ENCODE measurements at regions not wholly inside any gene's neighbourhood (a gene's known extent, or its start where the extent isn't known, plus 50 kb on each side); places are given as distances from the start of the nearest gene placed in this dataset.

DNA sequence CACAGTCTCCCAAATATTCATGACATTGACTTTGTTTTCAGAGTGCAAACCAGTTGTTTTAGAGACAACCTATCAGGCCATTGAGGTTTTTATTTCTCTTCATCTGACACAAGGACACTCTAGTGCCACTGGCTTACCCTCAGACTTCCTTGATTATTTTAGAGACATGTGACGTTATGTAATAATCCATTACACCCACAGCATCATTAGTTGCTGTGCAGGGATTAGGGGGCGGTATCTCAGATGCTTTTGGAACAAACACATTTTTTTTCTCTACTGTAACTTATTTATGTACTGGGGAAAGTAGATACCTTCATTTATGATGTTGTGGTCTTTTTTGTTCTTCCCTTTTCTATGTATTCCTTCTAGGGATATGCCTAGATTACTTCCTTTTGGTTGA lies 2293.1 kb downstream of the PCDH7 start:
- no peaks in the 10 kb centered on the region for H3K27me3 ChIP-seq (replicated peaks; ENCODE audit: control insufficient read depth, insufficient read depth, low read length)
- TF ChIP-seq, protein P1, sequence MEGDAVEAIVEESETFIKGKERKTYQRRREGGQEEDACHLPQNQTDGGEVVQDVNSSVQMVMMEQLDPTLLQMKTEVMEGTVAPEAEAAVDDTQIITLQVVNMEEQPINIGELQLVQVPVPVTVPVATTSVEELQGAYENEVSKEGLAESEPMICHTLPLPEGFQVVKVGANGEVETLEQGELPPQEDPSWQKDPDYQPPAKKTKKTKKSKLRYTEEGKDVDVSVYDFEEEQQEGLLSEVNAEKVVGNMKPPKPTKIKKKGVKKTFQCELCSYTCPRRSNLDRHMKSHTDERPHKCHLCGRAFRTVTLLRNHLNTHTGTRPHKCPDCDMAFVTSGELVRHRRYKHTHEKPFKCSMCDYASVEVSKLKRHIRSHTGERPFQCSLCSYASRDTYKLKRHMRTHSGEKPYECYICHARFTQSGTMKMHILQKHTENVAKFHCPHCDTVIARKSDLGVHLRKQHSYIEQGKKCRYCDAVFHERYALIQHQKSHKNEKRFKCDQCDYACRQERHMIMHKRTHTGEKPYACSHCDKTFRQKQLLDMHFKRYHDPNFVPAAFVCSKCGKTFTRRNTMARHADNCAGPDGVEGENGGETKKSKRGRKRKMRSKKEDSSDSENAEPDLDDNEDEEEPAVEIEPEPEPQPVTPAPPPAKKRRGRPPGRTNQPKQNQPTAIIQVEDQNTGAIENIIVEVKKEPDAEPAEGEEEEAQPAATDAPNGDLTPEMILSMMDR (IDR thresholded peaks at IDR 0.05; ENCODE audit: insufficient read depth, low read length, poor library complexity, severe bottlenecking): no peak
- no peak overlapping the region for H3K4me3 ChIP-seq (replicated peaks; ENCODE audit: low read depth, low read length)
- H3K36me3 ChIP-seq (ENCODE audit: control insufficient read depth, insufficient read depth, low read length): no peaks in the 10 kb centered on the region
- DNase-seq (ENCODE audit: extremely low read depth, insufficient read length): no peak

DNA sequence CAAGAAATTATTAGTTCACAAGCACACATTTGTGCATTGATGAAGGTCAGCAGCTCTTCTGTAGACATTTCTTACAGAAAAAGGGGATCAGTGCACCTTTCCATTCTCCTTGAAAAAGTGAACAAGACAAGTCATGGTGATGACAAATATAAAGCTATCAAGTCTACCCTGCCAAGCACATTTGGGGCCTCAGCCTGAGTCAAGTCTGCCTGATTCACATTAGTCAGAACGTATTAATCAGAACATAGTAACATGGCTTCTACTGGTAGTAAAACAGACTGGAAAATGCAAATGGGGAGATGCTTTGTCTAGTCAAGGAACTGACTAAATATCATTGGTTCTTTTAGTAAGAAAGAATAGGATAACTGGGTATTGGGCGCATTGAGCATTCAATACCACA lies 2305.1 kb downstream of the PCDH7 start:
- no peak for DNase-seq (ENCODE audit: extremely low read depth, insufficient read length)
- Histone ChIP-seq H3K36me3 (ENCODE audit: control insufficient read depth, insufficient read depth, low read length) (no peaks in the 10 kb centered on the region), H3K4me3 (replicated peaks; ENCODE audit: low read depth, low read length) (no peak overlapping the region), H3K27me3 (replicated peaks; ENCODE audit: control insufficient read depth, insufficient read depth, low read length) (no peaks in the 10 kb centered on the region)
- TF ChIP-seq, protein P1 (IDR thresholded peaks at IDR 0.05; ENCODE audit: insufficient read depth, low read length, poor library complexity, severe bottlenecking): no peak

GRCh38 chr4:33029976-33030375 lies 2309.8 kb downstream of the PCDH7 start:
- no peak for DNase-seq (ENCODE audit: extremely low read depth, insufficient read length)
- no peaks in the 10 kb centered on the region for H3K27me3 ChIP-seq (replicated peaks; ENCODE audit: control insufficient read depth, insufficient read depth, low read length)
- H3K4me3 ChIP-seq (replicated peaks; ENCODE audit: low read depth, low read length): no peak overlapping the region
- no peaks in the 10 kb centered on the region for H3K36me3 ChIP-seq (ENCODE audit: control insufficient read depth, insufficient read depth, low read length)
- TF ChIP-seq, protein P1 (IDR thresholded peaks at IDR 0.05; ENCODE audit: insufficient read depth, low read length, poor library complexity, severe bottlenecking): no peak

- no peak overlapping the region for H3K4me3 ChIP-seq (replicated peaks; ENCODE audit: low read depth, low read length)
- TF ChIP-seq, protein P1 (IDR thresholded peaks at IDR 0.05; ENCODE audit: insufficient read depth, low read length, poor library complexity, severe bottlenecking): no peak
- no peaks in the 10 kb centered on the region for H3K36me3 ChIP-seq (ENCODE audit: control insufficient read depth, insufficient read depth, low read length)
- H3K27me3 ChIP-seq (replicated peaks; ENCODE audit: control insufficient read depth, insufficient read depth, low read length): no peaks in the 10 kb centered on the region
- no peak for DNase-seq (ENCODE audit: extremely low read depth, insufficient read length)
Observed at GRCh38 chr4:33031328-33031727, 2311.2 kb downstream of the PCDH7 start.

GRCh38 chr4:33037464-33037863 lies 2317.3 kb downstream of the PCDH7 start:
- H3K27me3 ChIP-seq (replicated peaks; ENCODE audit: control insufficient read depth, insufficient read depth, low read length): no peaks in the 10 kb centered on the region
- TF ChIP-seq, protein P1 (IDR thresholded peaks at IDR 0.05; ENCODE audit: insufficient read depth, low read length, poor library complexity, severe bottlenecking): no peak

DNA sequence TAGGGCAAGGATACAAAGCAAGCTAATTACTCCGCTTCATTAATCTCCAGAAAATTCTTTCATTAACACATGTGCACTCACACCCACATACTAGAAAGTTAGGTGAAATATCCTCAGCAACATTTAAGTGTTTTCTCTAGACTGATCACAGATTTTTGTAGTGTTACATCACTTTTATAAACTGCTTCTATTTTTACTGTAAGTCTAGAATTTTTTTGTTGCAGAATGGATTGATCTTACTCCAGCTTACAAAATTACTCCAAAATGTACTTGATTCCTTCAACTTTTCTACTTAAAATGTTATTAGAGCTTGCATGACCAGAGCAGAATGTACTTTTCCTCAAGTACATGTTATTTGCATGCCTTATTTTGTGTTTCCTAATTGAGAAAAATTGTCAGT lies 2325.2 kb downstream of the PCDH7 start:
- no peak for DNase-seq (ENCODE audit: extremely low read depth, insufficient read length)
- TF ChIP-seq, protein P1 (IDR thresholded peaks at IDR 0.05; ENCODE audit: insufficient read depth, low read length, poor library complexity, severe bottlenecking): no peak
- Histone ChIP-seq H3K4me3 (replicated peaks; ENCODE audit: low read depth, low read length) (no peak overlapping the region), H3K36me3 (ENCODE audit: control insufficient read depth, insufficient read depth, low read length) (no peaks in the 10 kb centered on the region), H3K27me3 (replicated peaks; ENCODE audit: control insufficient read depth, insufficient read depth, low read length) (no peaks in the 10 kb centered on the region)

More at GRCh38 chr4:33037464-33037863, 2317.3 kb downstream of the PCDH7 start:
- Histone ChIP-seq H3K4me3 (replicated peaks; ENCODE audit: low read depth, low read length) (no peak overlapping the region), H3K36me3 (ENCODE audit: control insufficient read depth, insufficient read depth, low read length) (no peaks in the 10 kb centered on the region)
- no peak for DNase-seq (ENCODE audit: extremely low read depth, insufficient read length)
